Mucosa of descending colon (tissue), 3 donors: ENCODE measurements at regions not wholly inside any gene's neighbourhood (a gene's known extent, or its start where the extent isn't known, plus 50 kb on each side); places are given as distances from the start of the nearest gene placed in this dataset.
"Not testable (repeated sequence)": the region's sequence is repeated elsewhere in the genome, so short reads cannot be mapped to it uniquely, and the experiment has no call there.

Experiments used
- ATAC-seq: fragments of 200-7000 bp; cut with Tn5 transposase; one replicate; pipeline ENCODE4 v1.9.1; 2020; ENCODE audit warnings: mild to moderate bottlenecking, moderate library complexity
- DNase-seq, 3 donors: peaks; one replicate each; pipeline ENCODE4 v3.0.0-alpha.2; 2020
- H3K36me3 ChIP-seq: fragments of 200-600 bp; one replicate; pipeline ENCODE4 v1.8.0; 2021; ENCODE audit warnings: low read depth, mild to moderate bottlenecking
- H3K4me1 ChIP-seq: fragments of 200-600 bp; one replicate; pipeline ENCODE4 v1.8.0; 2021; ENCODE audit warnings: low read depth, mild to moderate bottlenecking
- H3K4me3 ChIP-seq: fragments of 200-600 bp; one replicate; pipeline ENCODE4 v1.8.0; 2021; ENCODE audit warnings: mild to moderate bottlenecking
- H3K9me3 ChIP-seq: fragments of 200-600 bp; one replicate; pipeline ENCODE4 v1.8.0; 2021; ENCODE audit warnings: mild to moderate bottlenecking
- intact Hi-C, 2 donors: fragments of 100-400 bp; cut with DNase I in 1 of 2; cut with micrococcal nuclease in 1 of 2; formaldehyde crosslinking; loops; one replicate each; pipeline versions ENCODE4 v1.11.0 to v1.11.1; 2022; cut with DNase I, micrococcal nuclease
- TF ChIP-seq, protein P1 (sequence below): fragments of 200-600 bp; IDR thresholded peaks from one replicate; pipeline ENCODE4 v1.8.0; 2022; ENCODE audit warnings: antibody characterized with exemption, mild to moderate bottlenecking
- donor health status: DM: no; HTN: no; CAD: no; lungs with moderate emphysema.
- donor health status: DM: no; HTN: no; CAD: no.
- donor health status: DM: no; HTN: yes; CAD: no.

GRCh38 chr4:84260495-84260894 is 238.6 kb downstream of the NKX6-1 start:
- no peaks in the 10 kb centered on the region for H3K4me1 ChIP-seq
- no peaks in the 10 kb centered on the region for H3K36me3 ChIP-seq
- TF ChIP-seq, protein P1, sequence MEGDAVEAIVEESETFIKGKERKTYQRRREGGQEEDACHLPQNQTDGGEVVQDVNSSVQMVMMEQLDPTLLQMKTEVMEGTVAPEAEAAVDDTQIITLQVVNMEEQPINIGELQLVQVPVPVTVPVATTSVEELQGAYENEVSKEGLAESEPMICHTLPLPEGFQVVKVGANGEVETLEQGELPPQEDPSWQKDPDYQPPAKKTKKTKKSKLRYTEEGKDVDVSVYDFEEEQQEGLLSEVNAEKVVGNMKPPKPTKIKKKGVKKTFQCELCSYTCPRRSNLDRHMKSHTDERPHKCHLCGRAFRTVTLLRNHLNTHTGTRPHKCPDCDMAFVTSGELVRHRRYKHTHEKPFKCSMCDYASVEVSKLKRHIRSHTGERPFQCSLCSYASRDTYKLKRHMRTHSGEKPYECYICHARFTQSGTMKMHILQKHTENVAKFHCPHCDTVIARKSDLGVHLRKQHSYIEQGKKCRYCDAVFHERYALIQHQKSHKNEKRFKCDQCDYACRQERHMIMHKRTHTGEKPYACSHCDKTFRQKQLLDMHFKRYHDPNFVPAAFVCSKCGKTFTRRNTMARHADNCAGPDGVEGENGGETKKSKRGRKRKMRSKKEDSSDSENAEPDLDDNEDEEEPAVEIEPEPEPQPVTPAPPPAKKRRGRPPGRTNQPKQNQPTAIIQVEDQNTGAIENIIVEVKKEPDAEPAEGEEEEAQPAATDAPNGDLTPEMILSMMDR = no peak
- DNase-seq = no peak
- no peak for ATAC-seq
- H3K4me3 ChIP-seq = no peak overlapping the region
- H3K9me3 ChIP-seq = peaks cover 14% of the 10 kb centered on the region
- intact Hi-C loops = no loop called here

- intact Hi-C loops = no loop called here
- DNase-seq = no peak
- ATAC-seq = peak; percentile 67
- H3K4me1 ChIP-seq = no peaks in the 10 kb centered on the region
- H3K36me3 ChIP-seq = no peaks in the 10 kb centered on the region
- TF ChIP-seq, protein P1 = no peak
- peaks cover 14% of the 10 kb centered on the region for H3K9me3 ChIP-seq
- no peak overlapping the region for H3K4me3 ChIP-seq
These were observed 239.9 kb downstream of the NKX6-1 start for GRCh38 chr4:84258905-84259830.

DNA sequence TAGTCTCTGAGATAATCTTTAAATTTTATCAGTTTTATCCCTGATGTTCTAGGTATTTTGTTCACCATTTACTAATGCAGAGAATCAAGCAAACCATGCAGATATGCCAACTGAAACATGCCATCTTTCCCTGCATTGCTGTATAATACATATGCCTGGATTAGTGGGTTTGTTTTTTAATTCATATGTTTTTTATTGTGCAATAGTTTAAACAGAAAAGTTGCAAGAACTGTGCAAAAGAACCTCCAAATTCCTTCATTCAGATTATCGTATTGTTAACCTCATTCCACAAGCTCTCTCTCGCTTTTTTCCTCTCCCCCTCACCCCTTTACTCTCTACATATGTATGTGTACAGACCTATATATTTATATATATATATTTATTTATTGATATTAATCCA is 244.6 kb downstream of the NKX6-1 start:
- intact Hi-C loops = no loop called here
- Histone ChIP-seq H3K4me1 (no peaks in the 10 kb centered on the region), H3K36me3 (no peaks in the 10 kb centered on the region), H3K4me3 (no peak overlapping the region), H3K9me3 (peaks cover 1% of the 10 kb centered on the region)
- DNase-seq (no peak), ATAC-seq (no peak)
- TF ChIP-seq, protein P1 = no peak

GRCh38 chr4:84249521-84249920 is 249.6 kb downstream of the NKX6-1 start:
- Histone ChIP-seq H3K36me3 (no peaks in the 10 kb centered on the region), H3K4me3 (no peak overlapping the region), H3K9me3 (no peaks in the 10 kb centered on the region), H3K4me1 (no peaks in the 10 kb centered on the region)
- TF ChIP-seq, protein P1 = no peak
- DNase-seq (no peak), ATAC-seq (no peak)
- intact Hi-C loops = no loop called here

- intact Hi-C loops, H3K4me3 ChIP-seq, DNase-seq, H3K9me3 ChIP-seq, H3K36me3 ChIP-seq, H3K4me1 ChIP-seq, ATAC-seq: not testable (repeated sequence)
These were observed 254.1 kb downstream of the NKX6-1 start for GRCh38 chr4:84245042-84245441.

DNA sequence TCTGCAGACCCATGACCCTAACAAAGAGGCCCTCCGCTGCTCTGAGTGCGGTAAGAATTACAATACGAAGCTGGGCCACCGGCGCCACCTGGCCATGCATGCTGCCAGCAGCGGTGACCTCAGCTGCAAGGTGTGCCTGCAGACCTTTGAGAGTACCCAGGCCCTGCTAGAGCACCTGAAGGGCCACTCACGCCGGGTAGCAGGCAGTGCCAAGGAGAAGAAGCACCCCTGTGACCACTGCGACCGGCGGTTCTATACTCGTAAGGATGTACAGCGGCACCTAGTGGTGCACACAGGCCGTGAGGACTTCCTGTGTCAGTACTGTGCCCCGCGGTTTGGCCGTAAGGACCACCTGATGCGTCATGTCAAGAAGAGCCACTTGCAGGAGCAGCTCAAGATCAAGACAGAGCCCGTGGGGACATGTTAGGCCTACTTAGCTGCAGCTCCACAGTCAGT is 254.7 kb downstream of the NKX6-1 start:
- H3K36me3 ChIP-seq, H3K4me3 ChIP-seq, DNase-seq, intact Hi-C loops, H3K4me1 ChIP-seq, H3K9me3 ChIP-seq, ATAC-seq: not testable (repeated sequence)
